Osteoblast (primary cell): ENCODE measurements at regions not wholly inside any gene's neighbourhood (a gene's known extent, or its start where the extent isn't known, plus 50 kb on each side); places are given as distances from the start of the nearest gene placed in this dataset.
A peak's percentile ranks its signal among the peaks of the same experiment; 100 is the strongest.

Experiments
- DNase-seq: peaks from one replicate; pipeline ENCODE4 v3.0.0; 2011; ENCODE audit warnings: low spot score, mixed read lengths; ENCODE audit not compliant: insufficient read length; ENCODE audit errors: missing footprints
- H2AFZ ChIP-seq: 2 replicates; pipeline ENCODE4 v1.6.0; 2011; ENCODE audit warnings: mild to moderate bottlenecking, low read length
- H3K27ac ChIP-seq: 2 replicates; pipeline ENCODE4 v1.5.1; 2011; ENCODE audit warnings: mild to moderate bottlenecking, low read depth, low read length, moderate library complexity
- H3K27me3 ChIP-seq: 2 replicates; pipeline ENCODE4 v1.6.0; 2012; ENCODE audit warnings: mild to moderate bottlenecking, control low read depth, inconsistent platforms, low read length, moderate library complexity; ENCODE audit not compliant: insufficient read depth
- H3K36me3 ChIP-seq: 2 replicates; pipeline ENCODE4 v1.5.1; 2011; ENCODE audit warnings: mild to moderate bottlenecking, low read length, control low read depth, moderate library complexity; ENCODE audit not compliant: insufficient read depth
- H3K4me1 ChIP-seq: 2 replicates; pipeline ENCODE4 v1.5.1; 2011; ENCODE audit warnings: mild to moderate bottlenecking, low read length, control low read depth, moderate library complexity; ENCODE audit not compliant: insufficient read depth
- H3K4me2 ChIP-seq: 2 replicates; pipeline ENCODE4 v1.6.0; 2011; ENCODE audit warnings: mild to moderate bottlenecking, low read length; ENCODE audit not compliant: insufficient read depth
- H3K4me3 ChIP-seq: fragments of 200-600 bp; sonication (generic); 3 replicates; pipeline ENCODE4 v1.5.1; 2012; ENCODE audit warnings: mild to moderate bottlenecking, low read length, inconsistent platforms; ENCODE audit not compliant: insufficient read depth
- H3K79me2 ChIP-seq: 2 replicates; pipeline ENCODE4 v1.6.0; 2012; ENCODE audit warnings: mild to moderate bottlenecking, low read length, control low read depth, inconsistent platforms; ENCODE audit not compliant: insufficient read depth
- H3K9me3 ChIP-seq: 2 replicates; pipeline ENCODE4 v1.5.1; 2011; ENCODE audit warnings: low read depth, low read length, control low read depth
- H4K20me1 ChIP-seq: 2 replicates; pipeline ENCODE4 v1.6.0; 2012; ENCODE audit warnings: mild to moderate bottlenecking, low read length, control low read depth; ENCODE audit not compliant: insufficient read depth
- TF ChIP-seq, protein P1 (sequence below): IDR thresholded peaks from 2 replicates; pipeline ENCODE4 v1.5.1; 2011; ENCODE audit warnings: mild to moderate bottlenecking, low read depth, low read length, moderate library complexity; ENCODE audit errors: extremely low read depth

DNA sequence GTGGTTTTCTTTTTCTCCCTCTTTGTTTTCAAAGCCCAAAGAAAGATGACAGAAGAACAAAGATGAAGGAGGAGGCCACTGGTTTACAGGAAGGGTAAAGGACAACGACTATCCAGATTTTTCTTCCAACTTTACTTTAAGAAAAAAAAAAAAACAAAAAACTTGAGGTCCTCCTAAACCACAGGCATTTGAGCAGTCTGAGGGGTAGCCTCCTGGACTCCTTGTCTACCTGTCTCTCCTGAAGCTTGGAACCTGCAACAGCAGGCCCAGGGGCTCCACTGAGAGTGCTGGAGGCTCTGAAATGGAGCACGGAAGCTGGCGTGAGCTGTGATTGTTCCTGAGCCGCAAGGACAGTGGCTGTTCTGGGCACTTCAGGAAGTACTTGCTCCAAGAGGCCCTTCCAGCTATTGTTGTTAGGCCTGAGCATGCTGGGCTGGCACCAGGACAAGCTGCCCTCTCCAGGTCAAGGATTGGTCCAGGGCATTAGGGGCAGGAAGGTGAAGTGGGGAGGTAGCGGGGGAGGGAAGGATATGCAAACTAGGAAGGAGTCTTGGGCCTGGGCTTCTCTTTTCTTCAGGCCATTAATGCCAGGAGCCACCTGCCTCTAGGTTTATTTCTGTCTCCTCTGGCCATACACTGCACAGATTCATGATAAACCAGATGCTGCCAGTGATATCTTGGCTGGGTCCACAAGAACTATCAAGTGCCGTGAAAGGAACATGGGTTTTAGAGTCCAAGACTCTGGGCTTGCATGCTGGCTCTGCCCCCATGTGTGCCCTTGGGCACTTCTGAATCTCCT lies 147.3 kb downstream of the CCDC34 start:
- Histone ChIP-seq H3K4me3 (no peak overlapping the region), H3K27ac (peak overlapping the region; percentile 41), H3K4me1 (peaks cover 49% of the 10 kb centered on the region), H3K9me3 (no peaks in the 10 kb centered on the region), H3K27me3 (no peaks in the 10 kb centered on the region), H3K4me2 (no peak overlapping the region), H4K20me1 (no peaks in the 10 kb centered on the region), H3K79me2 (no peaks in the 10 kb centered on the region), H2AFZ (no peak overlapping the region), H3K36me3 (no peaks in the 10 kb centered on the region)
- no peak for DNase-seq
- TF ChIP-seq, protein P1, sequence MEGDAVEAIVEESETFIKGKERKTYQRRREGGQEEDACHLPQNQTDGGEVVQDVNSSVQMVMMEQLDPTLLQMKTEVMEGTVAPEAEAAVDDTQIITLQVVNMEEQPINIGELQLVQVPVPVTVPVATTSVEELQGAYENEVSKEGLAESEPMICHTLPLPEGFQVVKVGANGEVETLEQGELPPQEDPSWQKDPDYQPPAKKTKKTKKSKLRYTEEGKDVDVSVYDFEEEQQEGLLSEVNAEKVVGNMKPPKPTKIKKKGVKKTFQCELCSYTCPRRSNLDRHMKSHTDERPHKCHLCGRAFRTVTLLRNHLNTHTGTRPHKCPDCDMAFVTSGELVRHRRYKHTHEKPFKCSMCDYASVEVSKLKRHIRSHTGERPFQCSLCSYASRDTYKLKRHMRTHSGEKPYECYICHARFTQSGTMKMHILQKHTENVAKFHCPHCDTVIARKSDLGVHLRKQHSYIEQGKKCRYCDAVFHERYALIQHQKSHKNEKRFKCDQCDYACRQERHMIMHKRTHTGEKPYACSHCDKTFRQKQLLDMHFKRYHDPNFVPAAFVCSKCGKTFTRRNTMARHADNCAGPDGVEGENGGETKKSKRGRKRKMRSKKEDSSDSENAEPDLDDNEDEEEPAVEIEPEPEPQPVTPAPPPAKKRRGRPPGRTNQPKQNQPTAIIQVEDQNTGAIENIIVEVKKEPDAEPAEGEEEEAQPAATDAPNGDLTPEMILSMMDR, result no peak

DNA sequence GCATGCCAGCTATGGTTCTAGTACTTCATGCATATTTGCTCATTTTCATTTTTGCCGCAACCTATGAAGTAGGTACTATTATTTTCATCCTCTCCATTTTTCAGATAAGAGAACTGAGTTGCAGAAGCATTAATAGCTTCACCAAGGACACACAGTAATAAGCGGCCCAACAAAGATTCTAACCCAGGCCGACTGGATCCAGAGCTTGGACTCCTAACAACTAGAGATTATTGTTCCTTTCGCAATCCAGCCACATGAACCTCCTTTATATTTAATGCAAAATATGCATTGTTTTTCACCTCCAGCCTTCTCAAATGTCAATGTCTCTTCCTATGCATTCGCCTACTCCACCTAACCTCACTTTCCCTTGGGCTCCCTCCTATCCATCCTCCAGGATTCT lies 148.3 kb downstream of the CCDC34 start:
- Histone ChIP-seq H3K4me2 (no peak overlapping the region), H3K4me1 (peaks cover 54% of the 10 kb centered on the region), H4K20me1 (no peaks in the 10 kb centered on the region), H3K9me3 (no peaks in the 10 kb centered on the region), H2AFZ (no peak overlapping the region), H3K36me3 (no peaks in the 10 kb centered on the region), H3K27ac (no peak overlapping the region), H3K4me3 (no peak overlapping the region), H3K79me2 (no peaks in the 10 kb centered on the region), H3K27me3 (no peaks in the 10 kb centered on the region)
- TF ChIP-seq, protein P1, result no peak
- no peak for DNase-seq

DNA sequence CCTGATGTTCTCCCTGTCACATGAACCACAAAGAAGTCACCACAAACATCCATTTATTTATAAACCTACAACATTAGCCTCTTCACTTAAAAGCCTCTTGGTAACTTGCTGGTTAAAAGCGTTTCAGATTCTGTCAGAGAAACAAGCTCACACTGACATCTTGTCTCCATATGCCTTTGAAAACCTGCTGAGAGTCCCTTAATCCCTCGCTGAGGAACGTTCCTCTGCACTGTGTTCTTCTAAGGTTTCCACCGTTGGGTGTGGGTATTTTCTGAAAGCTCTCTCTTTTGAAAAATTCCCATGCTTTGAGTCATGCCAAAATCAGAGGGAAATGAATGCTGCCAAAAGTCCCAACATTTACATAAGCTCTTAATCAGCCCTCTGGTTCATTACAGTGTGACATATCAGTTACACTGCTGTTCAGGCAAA lies 149.8 kb downstream of the CCDC34 start:
- TF ChIP-seq, protein P1, result no peak
- no peaks in the 10 kb centered on the region for H3K36me3 ChIP-seq
- peak overlapping the region; percentile 86 for H3K27ac ChIP-seq
- peak overlapping the region; percentile 49 for H3K4me2 ChIP-seq
- H4K20me1 ChIP-seq, result no peaks in the 10 kb centered on the region
- no peaks in the 10 kb centered on the region for H3K27me3 ChIP-seq
- peak overlapping the region; percentile 73 for H2AFZ ChIP-seq
- peaks cover 53% of the 10 kb centered on the region for H3K4me1 ChIP-seq
- H3K79me2 ChIP-seq, result no peaks in the 10 kb centered on the region
- H3K4me3 ChIP-seq, result no peak overlapping the region
- no peaks in the 10 kb centered on the region for H3K9me3 ChIP-seq
- DNase-seq, result no peak

DNA sequence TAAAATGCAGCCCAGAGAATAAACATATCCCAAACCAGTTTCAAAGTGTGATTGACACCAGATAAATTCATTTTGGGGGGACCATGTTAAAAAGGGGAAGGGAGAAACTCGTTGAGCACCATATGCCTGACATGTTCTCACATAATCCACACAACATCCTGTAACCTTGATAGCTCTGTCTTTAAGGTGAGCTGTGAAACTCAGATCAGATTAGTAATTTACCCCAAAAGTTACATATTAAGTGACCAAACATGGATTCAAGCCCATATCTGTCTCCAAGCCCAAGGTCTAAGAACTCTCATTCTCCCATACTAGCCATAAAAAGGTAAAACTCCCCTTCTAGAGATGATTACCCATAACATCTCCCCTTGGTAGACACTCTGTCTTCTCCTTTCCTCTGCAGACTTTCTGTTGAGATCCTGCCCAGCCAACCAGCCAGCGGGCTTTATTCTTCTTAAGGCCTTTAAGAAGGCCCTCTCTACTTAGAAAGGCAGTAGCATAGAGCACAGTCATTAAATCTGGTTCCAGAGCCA lies 150.7 kb downstream of the CCDC34 start:
- no peak overlapping the region for H2AFZ ChIP-seq
- H3K79me2 ChIP-seq, result no peaks in the 10 kb centered on the region
- H3K9me3 ChIP-seq, result no peaks in the 10 kb centered on the region
- no peaks in the 10 kb centered on the region for H4K20me1 ChIP-seq
- H3K36me3 ChIP-seq, result no peaks in the 10 kb centered on the region
- H3K27me3 ChIP-seq, result no peaks in the 10 kb centered on the region
- H3K4me3 ChIP-seq, result no peak overlapping the region
- peak overlapping the region; percentile 86 for H3K27ac ChIP-seq
- H3K4me1 ChIP-seq, result peaks cover 44% of the 10 kb centered on the region
- DNase-seq, result no peak
- H3K4me2 ChIP-seq, result no peak overlapping the region
- TF ChIP-seq, protein P1, result no peak
